Panc1 (cell line): ENCODE measurements at regions not wholly inside any gene's neighbourhood (a gene's known extent, or its start where the extent isn't known, plus 50 kb on each side); places are given as distances from the start of the nearest gene placed in this dataset.

ENCODE experiments used
- ATAC-seq: fragments of 200-7000 bp; cut with Tn5 transposase; 2 replicates; pipeline ENCODE4 v1.9.1; 2020; ENCODE audit warnings: mild to moderate bottlenecking, moderate library complexity
- BruUV-seq: library from RNA; stranded (reverse); fragments of 400-500 nt; replicated peaks from 2 replicates; lab custom pipeline; 2021; lab: Mats Ljungman, UMichigan
- CTCF ChIA-PET: fragments of 300-600 bp; sonication (Branson Sonifier 250); formaldehyde crosslinking; loops from one replicate; lab custom pipeline; 2022; ENCODE audit warnings: antibody characterized with exemption; lab: Charles Lee
- POLR2A ChIA-PET: fragments of 300-600 bp; sonication (Branson Sonifier 250); formaldehyde crosslinking; loops from one replicate; lab custom pipeline; 2022; ENCODE audit warnings: antibody characterized with exemption; lab: Charles Lee
- DNase-seq: peaks from one replicate; pipeline ENCODE4 v3.0.0-alpha.2; 2010; ENCODE audit warnings: low read depth, low spot score
- H3K27ac ChIP-seq: 2 replicates; pipeline ENCODE4 v1.5.1; 2011; ENCODE audit warnings: mild to moderate bottlenecking, low read length, inconsistent platforms
- H3K27me3 ChIP-seq: fragments of 200-500 bp; sonication (Bioruptor generic); 2 replicates; pipeline ENCODE4 v1.6.0; 2014; ENCODE audit warnings: low read length, inconsistent platforms; ENCODE audit not compliant: control insufficient read depth, insufficient read depth
- H3K36me3 ChIP-seq: fragments of 200-500 bp; sonication (Bioruptor generic); 2 replicates; pipeline ENCODE4 v1.5.1; 2014; ENCODE audit warnings: inconsistent platforms, mild to moderate bottlenecking, low read length, moderate library complexity; ENCODE audit not compliant: control insufficient read depth, insufficient read depth
- H3K4me1 ChIP-seq: 2 replicates; pipeline ENCODE4 v1.5.1; 2011; ENCODE audit warnings: inconsistent platforms, mild to moderate bottlenecking, low read length, moderate library complexity; ENCODE audit not compliant: control insufficient read depth, insufficient read depth
- H3K4me3 ChIP-seq, 2 experiments: 2 replicates each; pipeline ENCODE4 v1.5.1; 2011 to 2012; ENCODE audit warnings: low read depth in 2 of 2, low read length in 2 of 2, mild to moderate bottlenecking in 2 of 2, inconsistent platforms in 1 of 2, moderate library complexity in 1 of 2
- H3K9me3 ChIP-seq: fragments of 200-500 bp; sonication (Bioruptor generic); 2 replicates; pipeline ENCODE4 v1.5.1; 2014; ENCODE audit warnings: low read depth, mild to moderate bottlenecking, inconsistent platforms, low read length, moderate library complexity; ENCODE audit not compliant: control insufficient read depth, insufficient read depth
- CTCF ChIP-seq: fragments of 450-650 bp; IDR thresholded peaks from 2 replicates; pipeline ENCODE4 v1.5.1; 2017; ENCODE audit warnings: mild to moderate bottlenecking
- POLR2AphosphoS5 ChIP-seq: IDR thresholded peaks from 2 replicates; pipeline ENCODE4 v1.6.1; 2012; ENCODE audit warnings: mild to moderate bottlenecking, low read depth, low read length, moderate library complexity
- REST ChIP-seq, 2 experiments: IDR thresholded peaks; 2 replicates each; pipeline ENCODE4 v1.6.1; 2011 to 2012; ENCODE audit warnings: low read depth in 2 of 2, control low read depth in 1 of 2, low read length in 1 of 2, mild to moderate bottlenecking in 1 of 2, moderate library complexity in 1 of 2; ENCODE audit not compliant: insufficient read depth in 1 of 2
- SIN3A ChIP-seq: IDR thresholded peaks from 2 replicates; pipeline ENCODE4 v1.6.1; 2012; ENCODE audit warnings: low read depth, mild to moderate bottlenecking, low read length, moderate library complexity, borderline replicate concordance; ENCODE audit not compliant: insufficient read depth
- TCF7L2 ChIP-seq: IDR thresholded peaks from 2 replicates; pipeline ENCODE4 v1.6.1; 2011; ENCODE audit warnings: mild to moderate bottlenecking, low read depth, low read length, inconsistent platforms
- in situ Hi-C: cut with HindIII; loops from 2 replicates; pipeline ENCODE4 v1.10.0; 2016; ENCODE audit warnings: low sequenced_read_pairs, low pct_unique_long_range_greater_than_20kb
- intact Hi-C: fragments of 100-400 bp; cut with micrococcal nuclease; formaldehyde crosslinking; loops from one replicate; pipeline ENCODE4 v1.10.0; 2022; ENCODE audit not compliant: unreplicated experiment

GRCh38 chr4:114734594-114734993 lies 136.0 kb downstream of the UGT8 start:
- no TSS peak for BruUV-seq
- ATAC-seq (no peak), DNase-seq (no peak)
- intact Hi-C loops (no loop called here), in situ Hi-C loops (no loop called here)
- ChIA-PET CTCF (no interaction called here), POLR2A (no interaction called here)
- Histone ChIP-seq H3K4me1 (no peaks in the 10 kb centered on the region), H3K36me3 (no peaks in the 10 kb centered on the region), H3K27ac (no peak overlapping the region), H3K27me3 (no peaks in the 10 kb centered on the region), H3K9me3 (no peaks in the 10 kb centered on the region), H3K4me3 (no peak overlapping the region)
- TF ChIP-seq CTCF (no peak), REST (IDR thresholded peaks at IDR 0.05; ENCODE audit: insufficient read depth in 1 of 2, low read depth in 2 of 2, low read length in 1 of 2) (no peak), TCF7L2 (no peak), POLR2AphosphoS5 (no peak), SIN3A (no peak)

- intact Hi-C loops, result no loop called here
- BruUV-seq, result no TSS peak
- CTCF ChIA-PET, result no interaction called here
Observed at GRCh38 chr4:114752391-114753165, 154.0 kb downstream of the UGT8 start.

More at GRCh38 chr4:114752391-114753165, 154.0 kb downstream of the UGT8 start:
- Histone ChIP-seq H3K4me3 (no peak overlapping the region), H3K4me1 (no peaks in the 10 kb centered on the region), H3K36me3 (no peaks in the 10 kb centered on the region), H3K9me3 (no peaks in the 10 kb centered on the region), H3K27ac (no peak overlapping the region), H3K27me3 (no peaks in the 10 kb centered on the region)
- ATAC-seq (no peak), DNase-seq (no peak)
- no peak for TF ChIP-seq SIN3A
- no peak for TF ChIP-seq REST (IDR thresholded peaks at IDR 0.05; ENCODE audit: insufficient read depth in 1 of 2, low read depth in 2 of 2, low read length in 1 of 2)
- no peak for TF ChIP-seq POLR2AphosphoS5
- TF ChIP-seq CTCF, result no peak
- TF ChIP-seq TCF7L2, result no peak
- in situ Hi-C loops, result no loop called here
- POLR2A ChIA-PET, result no interaction called here
